ENCODE measurements at regions not wholly inside any gene's neighbourhood (a gene's known extent, or its start where the extent isn't known, plus 50 kb on each side); places are given as distances from the start of the nearest gene placed in this dataset.
"Not testable (repeated sequence)": the region's sequence is repeated elsewhere in the genome, so short reads cannot be mapped to it uniquely, and the experiment has no call there.

- no peak for DNase-seq
Measured at GRCh38 chr5:62825623-62826220, 247.1 kb downstream of the LRRC70 start.

GRCh38 chr5:62824936-62825335 lies 246.3 kb downstream of the LRRC70 start:
- DNase-seq = no peak

GRCh38 chr5:62817043-62817442 lies 238.4 kb downstream of the LRRC70 start:
- not testable (repeated sequence) for DNase-seq

- DNase-seq = no peak
Measured at GRCh38 chr5:62814991-62815390, 236.4 kb downstream of the LRRC70 start.

- no peak for DNase-seq
Measured at GRCh38 chr5:62812621-62813255, 234.1 kb downstream of the LRRC70 start.

GRCh38 chr5:62804819-62805218 lies 226.2 kb downstream of the LRRC70 start:
- not testable (repeated sequence) for DNase-seq

- no peak for DNase-seq
Measured at GRCh38 chr5:62795926-62796325, 217.3 kb downstream of the LRRC70 start.

GRCh38 chr5:62794456-62794855 lies 215.8 kb downstream of the LRRC70 start:
- no peak for DNase-seq

GRCh38 chr5:62791059-62791458 lies 212.4 kb downstream of the LRRC70 start:
- DNase-seq = no peak

GRCh38 chr5:62790348-62790747 lies 211.7 kb downstream of the LRRC70 start:
- no peak for DNase-seq

- DNase-seq = no peak
Measured at GRCh38 chr5:62786099-62786498, 207.5 kb downstream of the LRRC70 start.

- DNase-seq = no peak
Measured at GRCh38 chr5:62785588-62785987, 207.0 kb downstream of the LRRC70 start.

- DNase-seq = no peak
Measured at GRCh38 chr5:62783374-62784057, 204.9 kb downstream of the LRRC70 start.

- no peak for DNase-seq
Measured at GRCh38 chr5:62780888-62781287, 202.3 kb downstream of the LRRC70 start.

- no peak for DNase-seq
Measured at GRCh38 chr5:62780230-62780629, 201.6 kb downstream of the LRRC70 start.

- DNase-seq = no peak
Measured at GRCh38 chr5:62779010-62779422, 200.4 kb downstream of the LRRC70 start.

- no peak for DNase-seq
Measured at GRCh38 chr5:62778316-62779009, 199.8 kb downstream of the LRRC70 start.

GRCh38 chr5:62777081-62777480 lies 198.5 kb downstream of the LRRC70 start:
- not testable (repeated sequence) for DNase-seq

- DNase-seq = not testable (repeated sequence)
Measured at GRCh38 chr5:62776592-62776991, 198.0 kb downstream of the LRRC70 start.

- DNase-seq = no peak
Measured at GRCh38 chr5:62773460-62773859, 194.8 kb downstream of the LRRC70 start.

GRCh38 chr5:62771341-62771740 lies 192.7 kb downstream of the LRRC70 start:
- DNase-seq = no peak

GRCh38 chr5:62767650-62768049 lies 189.0 kb downstream of the LRRC70 start:
- DNase-seq = no peak

GRCh38 chr5:62767077-62767476 lies 188.5 kb downstream of the LRRC70 start:
- DNase-seq = no peak

GRCh38 chr5:62762503-62762902 lies 183.9 kb downstream of the LRRC70 start:
- no peak for DNase-seq
